IMR-90 (cell line): ENCODE measurements at regions not wholly inside any gene's neighbourhood (a gene's known extent, or its start where the extent isn't known, plus 50 kb on each side); places are given as distances from the start of the nearest gene placed in this dataset.

Experiments used
- ATAC-seq: fragments of 200-7000 bp; cut with Tn5 transposase; 2 replicates; pipeline ENCODE4 v1.9.1; 2020; ENCODE audit warnings: low read depth, mild to moderate bottlenecking, moderate library complexity
- BruUV-seq: library from RNA; stranded (reverse); fragments of 400-500 nt; replicated peaks from 2 replicates; lab custom pipeline; 2021; lab: Mats Ljungman, UMichigan
- CTCF ChIA-PET: fragments of 300-600 bp; formaldehyde crosslinking; extraction: SDS; loops from one replicate; lab custom pipeline; 2021; ENCODE audit warnings: antibody characterized with exemption; lab: Yijun Ruan, JAX
- POLR2A ChIA-PET: fragments of 300-600 bp; sonication (Branson Sonifier 250); formaldehyde crosslinking; loops from one replicate; lab custom pipeline; 2022; ENCODE audit warnings: antibody characterized with exemption; ENCODE audit not compliant: unreplicated experiment; lab: Charles Lee
- DNase-seq: peaks from one replicate; pipeline ENCODE4 v3.0.0; 2013
- H2AFZ ChIP-seq: replicated peaks from 2 replicates; pipeline ENCODE3; 2013; ENCODE audit warnings: low read length, mild to moderate bottlenecking; ENCODE audit not compliant: poor library complexity
- H2AK5ac ChIP-seq: 2 replicates; pipeline ENCODE4 v1.6.1; 2013; ENCODE audit warnings: low read depth, low read length, inconsistent platforms
- H2AK9ac ChIP-seq: replicated peaks from 2 replicates; pipeline ENCODE3; 2013; ENCODE audit warnings: mild to moderate bottlenecking, low read depth, low read length, moderate library complexity; ENCODE audit not compliant: poor library complexity
- H2BK120ac ChIP-seq: 2 replicates; pipeline ENCODE4 v1.6.1; 2013; ENCODE audit warnings: low read depth, low read length, inconsistent platforms
- H2BK15ac ChIP-seq: 3 replicates; pipeline ENCODE4 v1.6.1; 2013; ENCODE audit warnings: low read depth, low read length, inconsistent platforms
- H2BK20ac ChIP-seq: 2 replicates; pipeline ENCODE4 v1.6.1; 2013; ENCODE audit warnings: low read depth, mild to moderate bottlenecking, inconsistent platforms, low read length, moderate library complexity
- H2BK5ac ChIP-seq: 2 replicates; pipeline ENCODE4 v1.6.1; 2013; ENCODE audit warnings: mild to moderate bottlenecking, low read depth, low read length, inconsistent platforms; ENCODE audit not compliant: poor library complexity, severe bottlenecking
- H3K14ac ChIP-seq: replicated peaks from 2 replicates; pipeline ENCODE4 v1.6.1; 2013; ENCODE audit warnings: low read depth, low read length, inconsistent platforms
- H3K18ac ChIP-seq: 2 replicates; pipeline ENCODE4 v1.6.1; 2013; ENCODE audit warnings: low read depth, low read length, control low read depth
- H3K23ac ChIP-seq: 2 replicates; pipeline ENCODE4 v1.6.1; 2013; ENCODE audit warnings: low read depth, low read length, inconsistent platforms
- H3K27ac ChIP-seq: 2 replicates; pipeline ENCODE4 v1.5.1; 2013; ENCODE audit warnings: mild to moderate bottlenecking, control low read depth, low read length; ENCODE audit not compliant: insufficient read depth
- H3K27me3 ChIP-seq: 2 replicates; pipeline ENCODE4 v1.6.1; 2013; ENCODE audit warnings: low read length; ENCODE audit not compliant: control insufficient read depth, insufficient read depth
- H3K36me3 ChIP-seq: 2 replicates; pipeline ENCODE4 v1.6.1; 2013; ENCODE audit warnings: low read length, mixed read lengths; ENCODE audit not compliant: control insufficient read depth, insufficient read depth
- H3K4ac ChIP-seq: 2 replicates; pipeline ENCODE4 v1.6.1; 2013; ENCODE audit warnings: low read depth, low read length, inconsistent platforms
- H3K4me1 ChIP-seq: 2 replicates; pipeline ENCODE4 v1.6.1; 2013; ENCODE audit warnings: low read length, mixed read lengths; ENCODE audit not compliant: control insufficient read depth, insufficient read depth
- H3K4me2 ChIP-seq: 2 replicates; pipeline ENCODE4 v1.6.1; 2013; ENCODE audit warnings: low read depth, mild to moderate bottlenecking, control low read depth, low read length, moderate library complexity
- H3K4me3 ChIP-seq: 2 replicates; pipeline ENCODE4 v1.5.1; 2013; ENCODE audit warnings: low read depth, mild to moderate bottlenecking, control low read depth, low read length, moderate library complexity; ENCODE audit not compliant: insufficient read depth
- H3K56ac ChIP-seq: 2 replicates; pipeline ENCODE4 v1.6.1; 2013; ENCODE audit warnings: low read length, inconsistent platforms; ENCODE audit not compliant: insufficient read depth; ENCODE audit errors: extremely low read depth
- H3K79me1 ChIP-seq, 2 experiments: 2 replicates each; pipeline ENCODE4 v1.6.1; 2013; ENCODE audit warnings: low read length in 2 of 2, inconsistent platforms in 1 of 2, low read depth in 1 of 2
- H3K9ac ChIP-seq: 2 replicates; pipeline ENCODE4 v1.6.1; 2013; ENCODE audit warnings: low read depth, low read length, control low read depth
- H3K9me1 ChIP-seq: 2 replicates; pipeline ENCODE4 v1.6.1; 2013; ENCODE audit warnings: low read length, inconsistent platforms; ENCODE audit not compliant: insufficient read depth
- H3K9me3 ChIP-seq: 2 replicates; pipeline ENCODE4 v1.6.1; 2013; ENCODE audit warnings: low read length; ENCODE audit not compliant: control insufficient read depth, insufficient read depth
- H4K20me1 ChIP-seq: 2 replicates; pipeline ENCODE4 v1.6.1; 2013; ENCODE audit warnings: low read length, inconsistent platforms; ENCODE audit not compliant: insufficient read depth
- H4K5ac ChIP-seq: 2 replicates; pipeline ENCODE4 v1.6.1; 2013; ENCODE audit warnings: mild to moderate bottlenecking, low read depth, low read length, control low read depth
- H4K8ac ChIP-seq, 2 experiments: 2 replicates each; pipeline ENCODE4 v1.6.1; 2013; ENCODE audit warnings: low read depth in 2 of 2, low read length in 2 of 2, control low read depth in 1 of 2, inconsistent platforms in 1 of 2
- H4K91ac ChIP-seq: 2 replicates; pipeline ENCODE4 v1.6.1; 2013; ENCODE audit warnings: low read depth, low read length, inconsistent platforms; ENCODE audit not compliant: insufficient read depth
- CEBPB ChIP-seq: IDR thresholded peaks from 2 replicates; pipeline ENCODE4 v1.6.1; 2012; ENCODE audit warnings: low read depth, low read length, improper control_type of control experiment
- CTCF ChIP-seq: conservative IDR thresholded peaks from 2 replicates; pipeline ENCODE4 v1.5.1; 2012; ENCODE audit warnings: mild to moderate bottlenecking, low read depth, low read length, improper control_type of control experiment
- MXI1 ChIP-seq: IDR thresholded peaks from 2 replicates; pipeline ENCODE4 v1.6.1; 2012; ENCODE audit warnings: low read depth, mild to moderate bottlenecking, low read length, moderate library complexity, borderline replicate concordance
- USF2 ChIP-seq: fragments of 150-350 bp; IDR thresholded peaks from 2 replicates; pipeline ENCODE4 v1.6.1; 2017; ENCODE audit warnings: mild to moderate bottlenecking, antibody characterized with exemption, low read length, low read depth
- WGBS, 2 experiments: methylation state at CpG; one replicate each; pipeline versions ENCODE4 v1.1.5 to v1.1.7; 2013; ENCODE audit warnings: missing lambda C conversion rate in 2 of 2; ENCODE audit not compliant: insufficient read length in 1 of 2; ENCODE audit errors: extremely low coverage in 2 of 2; 5-methylcytosine and 5-hydroxymethylcytosine counted together
- dilution Hi-C: fragments of 300-500 bp; cut with HindIII; formaldehyde crosslinking; loops from one replicate; pipeline ENCODE4 v1.14.3; 2018; ENCODE audit warnings: low sequenced_read_pairs; ENCODE audit not compliant: unreplicated experiment
- in situ Hi-C: fragments of 300-500 bp; cut with MboI; formaldehyde crosslinking; loops from 3 replicates; pipeline ENCODE4 v1.14.3; 2019; ENCODE audit warnings: low sequenced_read_pairs, inconsistent platforms, mixed read lengths
- intact Hi-C: fragments of 100-400 bp; cut with micrococcal nuclease; formaldehyde crosslinking; loops from 2 replicates; pipeline ENCODE4 v1.10.0; 2022

- H2BK20ac ChIP-seq = no peak overlapping the region
- dilution Hi-C loops = no loop called here
Measured at GRCh38 chr1:218741852-218742251, 396.7 kb downstream of the TGFB2 start.

More at GRCh38 chr1:218741852-218742251, 396.7 kb downstream of the TGFB2 start:
- Histone ChIP-seq H3K4ac (no peak overlapping the region), H3K4me3 (no peak overlapping the region), H3K4me2 (no peak overlapping the region), H3K14ac (no peak overlapping the region), H3K9ac (no peak overlapping the region), H3K56ac (no peak overlapping the region), H4K91ac (no peak overlapping the region), H2AFZ (no peak overlapping the region), H3K27ac (no peak overlapping the region), H2AK5ac (no peak overlapping the region), H3K27me3 (no peaks in the 10 kb centered on the region), H3K18ac (peak overlapping the region; percentile 20; the same call in 1 of the 2 replicates), H3K4me1 (no peaks in the 10 kb centered on the region; the same call in 1 of the 2 replicates), H4K8ac (no peak overlapping the region), H2AK9ac (no peak overlapping the region), H2BK120ac (no peak overlapping the region), H3K23ac (no peak overlapping the region), H2BK15ac (no peak overlapping the region), H4K5ac (no peak overlapping the region), H2BK5ac (peak overlapping the region; percentile 5), H3K9me3 (no peaks in the 10 kb centered on the region), H3K9me1 (no peaks in the 10 kb centered on the region), H3K36me3 (no peaks in the 10 kb centered on the region), H3K79me1 (no peaks in the 10 kb centered on the region), H4K20me1 (no peaks in the 10 kb centered on the region)
- ChIA-PET POLR2A (no interaction called here), CTCF (no interaction called here)
- intact Hi-C loops = no loop called here
- TF ChIP-seq CTCF (no peak), USF2 (no peak), CEBPB (peak; percentile 93), MXI1 (no peak)
- DNase-seq (peak; percentile 41), ATAC-seq (no peak)
- no TSS peak for BruUV-seq
- no CpG with 5 or more reads among the region's 3 CpGs for WGBS, 2 experiments
- in situ Hi-C loops = no loop called here
